ENCODE measurements at regions not wholly inside any gene's neighbourhood (a gene's known extent, or its start where the extent isn't known, plus 50 kb on each side); places are given as distances from the start of the nearest gene placed in this dataset.
"Not testable (repeated sequence)": the region's sequence is repeated elsewhere in the genome, so short reads cannot be mapped to it uniquely, and the experiment has no call there.

DNA sequence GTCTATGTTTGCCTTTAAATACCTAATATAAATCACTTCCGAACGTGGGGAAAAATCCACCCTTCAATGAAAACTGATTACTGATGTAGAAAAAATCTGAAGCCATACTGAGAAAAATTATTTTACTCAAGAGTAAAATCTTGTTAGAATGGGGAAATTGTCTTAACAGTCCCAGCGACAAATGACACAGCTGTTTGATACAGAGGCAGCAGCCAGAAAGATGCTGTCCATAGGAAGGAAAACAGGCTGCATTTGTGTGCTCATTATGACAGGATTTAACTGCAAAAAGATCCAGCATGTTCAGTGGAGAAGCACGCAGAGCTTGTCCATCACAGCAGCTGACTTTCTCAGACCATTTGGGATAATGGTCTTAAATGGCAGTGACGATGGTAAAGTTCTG, 443.0 kb downstream of the TFAP2B start:
- no peak for DNase-seq

- peak; percentile 43 for DNase-seq
Measured at GRCh38 chr6:51265426-51265825, 446.8 kb downstream of the TFAP2B start.

DNA sequence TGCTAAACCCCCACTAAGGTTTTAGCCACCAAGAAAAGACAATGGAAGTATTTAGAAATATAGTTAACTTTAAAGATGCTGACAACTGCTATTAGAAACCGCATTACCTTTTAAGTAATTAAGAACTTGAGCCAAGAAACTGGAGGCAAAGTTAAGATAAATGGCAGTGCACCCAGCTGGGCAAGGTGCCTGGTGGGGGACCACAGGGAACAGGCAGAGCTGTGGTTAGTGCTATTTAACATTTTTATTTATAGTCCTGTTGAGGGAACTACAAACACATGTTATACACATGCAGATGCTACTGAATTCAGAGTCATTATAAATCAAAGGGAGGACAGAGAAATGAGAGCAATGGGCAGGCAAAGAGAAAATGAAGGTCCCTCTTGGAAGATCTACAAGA, 447.9 kb downstream of the TFAP2B start:
- DNase-seq, result no peak

- DNase-seq, result no peak
Measured at GRCh38 chr6:51268666-51269065, 450.0 kb downstream of the TFAP2B start.

- no peak for DNase-seq
Measured at GRCh38 chr6:51269876-51270275, 451.2 kb downstream of the TFAP2B start.

GRCh38 chr6:51271615-51272014, 452.9 kb downstream of the TFAP2B start:
- DNase-seq, result no peak

- peak; percentile 37 for DNase-seq
Measured at GRCh38 chr6:51273228-51273961, 454.7 kb downstream of the TFAP2B start.

- DNase-seq, result no peak
Measured at GRCh38 chr6:51277474-51277873, 458.8 kb downstream of the TFAP2B start.

DNA sequence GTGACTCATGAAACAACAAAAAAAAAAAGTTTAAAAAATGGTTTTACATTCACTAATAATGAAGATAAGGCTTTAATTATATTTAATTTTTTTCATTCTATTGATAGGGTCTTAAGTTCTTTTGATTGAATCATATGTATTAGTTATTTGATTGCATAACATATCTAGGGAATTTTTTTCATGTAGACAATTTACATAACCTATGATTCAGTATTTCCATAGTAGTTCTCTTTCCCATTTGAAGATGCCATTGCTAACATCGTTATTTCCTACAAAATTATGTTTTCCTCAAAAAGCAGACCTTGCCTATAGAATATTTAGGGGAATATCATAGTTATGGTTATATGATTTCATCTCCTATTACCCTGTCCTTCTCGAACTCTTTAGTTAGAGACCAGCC, 463.4 kb downstream of the TFAP2B start:
- no peak for DNase-seq

DNA sequence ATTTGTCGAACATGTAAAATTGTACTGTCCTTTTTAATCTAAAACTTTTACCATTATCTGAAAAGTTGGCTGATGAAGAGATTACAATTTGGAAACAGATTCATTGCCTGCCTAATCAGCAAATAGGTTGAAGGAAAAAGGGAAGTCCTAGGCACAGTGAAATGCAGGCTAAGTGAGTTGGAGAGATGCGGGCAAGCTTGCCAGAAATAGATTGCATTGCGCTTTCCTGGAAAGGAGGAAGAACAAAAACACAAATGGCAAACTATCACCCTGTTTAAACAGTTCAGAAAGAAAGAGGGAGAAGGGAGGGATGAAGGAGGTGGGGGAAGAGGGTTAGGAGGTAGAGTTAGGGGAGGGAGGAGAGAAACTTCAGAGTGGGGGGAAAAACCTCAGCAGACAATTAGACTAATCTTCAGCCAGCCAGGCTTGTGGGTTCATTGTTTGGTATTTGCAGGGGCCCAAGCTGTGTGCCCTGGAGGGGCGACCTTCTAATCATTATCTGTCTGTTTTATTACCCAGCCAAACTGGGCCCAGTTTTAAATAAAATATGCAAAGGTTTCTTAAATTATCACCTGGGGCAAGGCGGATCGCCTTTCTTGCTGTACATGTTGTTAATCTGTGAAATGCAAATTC, 465.2 kb downstream of the TFAP2B start:
- DNase-seq, result peak; percentile 87

DNA sequence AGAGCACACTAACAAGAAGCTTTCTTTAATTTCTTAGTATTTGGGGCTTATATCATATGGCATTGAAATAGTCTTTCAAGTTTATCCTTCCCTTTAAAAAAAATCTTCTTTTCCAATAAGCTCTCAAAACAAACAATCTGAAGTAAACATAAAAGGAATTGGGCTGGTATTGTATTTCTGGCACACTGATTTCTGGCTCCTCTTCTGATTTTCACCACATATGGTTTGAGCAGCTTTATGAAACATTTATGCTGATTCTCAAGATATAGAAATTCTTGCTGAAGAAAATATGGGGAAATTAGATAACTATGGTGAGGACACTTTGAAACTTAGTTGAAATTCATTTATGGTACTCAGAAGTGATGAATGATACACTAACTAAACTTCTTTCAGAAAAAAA, 467.2 kb downstream of the TFAP2B start:
- no peak for DNase-seq

DNA sequence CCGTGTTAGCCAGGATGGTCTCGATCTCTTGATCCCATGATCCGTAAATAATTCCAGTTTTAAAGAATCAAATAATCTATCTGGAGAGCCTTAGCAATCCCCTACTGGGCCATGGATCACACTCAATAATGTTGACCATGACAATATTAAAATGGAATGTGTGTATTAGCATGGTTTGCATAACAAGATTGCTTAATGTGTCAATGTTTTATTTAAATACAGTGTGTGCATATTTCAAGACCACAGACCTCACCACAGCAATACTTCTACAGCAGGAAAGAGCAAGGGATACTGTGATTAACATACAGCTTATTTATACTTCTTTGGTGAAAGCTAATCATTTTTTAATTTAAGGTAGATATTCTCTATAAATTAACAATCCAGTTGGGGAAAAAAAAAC, 470.4 kb downstream of the TFAP2B start:
- no peak for DNase-seq

DNA sequence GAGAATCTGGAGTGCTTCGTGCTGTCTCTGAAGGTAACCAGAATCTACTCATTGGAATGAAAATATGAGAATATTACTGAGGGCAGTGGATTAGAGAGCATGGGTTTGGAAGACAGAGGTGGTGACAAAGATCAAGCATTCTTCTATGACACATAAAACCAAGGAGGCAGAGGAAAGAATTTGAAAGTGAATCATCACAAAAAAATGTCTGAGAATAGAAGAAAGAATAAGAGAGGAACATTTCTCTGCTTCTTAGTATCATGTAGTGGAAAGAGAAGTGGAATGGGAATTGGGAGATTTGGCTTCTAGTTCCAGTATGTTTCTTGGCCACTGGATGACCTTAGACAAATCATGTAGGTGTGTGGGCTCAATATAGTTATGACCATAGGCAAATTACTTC, 474.0 kb downstream of the TFAP2B start:
- no peak for DNase-seq

DNA sequence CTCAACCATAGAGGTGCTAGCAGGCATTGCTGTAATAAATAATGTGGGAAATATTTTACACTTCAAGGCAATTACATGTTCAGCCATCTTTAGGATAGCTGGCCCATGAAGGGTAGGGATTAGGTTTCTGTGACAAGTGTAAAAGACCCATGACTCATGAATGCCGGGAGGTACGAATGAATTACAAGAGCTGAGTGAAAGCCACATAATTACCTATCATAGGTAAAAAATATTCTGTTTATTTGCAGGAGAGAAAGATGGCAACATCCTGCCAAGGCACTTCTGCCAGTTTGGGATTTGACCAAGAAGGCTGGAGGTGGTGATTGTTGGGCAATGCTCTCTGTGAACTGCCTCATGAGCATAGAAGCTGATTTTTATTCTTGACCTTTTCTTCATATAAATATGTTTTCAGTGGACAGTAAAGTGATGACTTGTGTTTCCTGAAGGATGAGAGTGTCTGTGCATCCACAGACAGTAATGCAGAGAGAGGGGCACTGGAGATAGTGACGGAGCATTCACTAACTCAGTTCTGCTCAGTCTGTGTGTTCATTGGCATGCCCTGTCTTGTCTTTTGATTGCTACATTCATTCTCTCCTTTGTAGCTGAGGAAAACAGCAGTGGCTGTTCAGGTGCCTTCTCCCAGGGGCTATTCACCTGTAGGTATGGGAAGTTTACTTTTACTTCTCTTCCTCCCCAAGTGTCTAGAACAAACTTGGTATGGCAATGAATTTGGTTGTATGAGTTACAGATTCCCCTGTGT, 481.1 kb downstream of the TFAP2B start:
- peak; percentile 39 for DNase-seq

DNA sequence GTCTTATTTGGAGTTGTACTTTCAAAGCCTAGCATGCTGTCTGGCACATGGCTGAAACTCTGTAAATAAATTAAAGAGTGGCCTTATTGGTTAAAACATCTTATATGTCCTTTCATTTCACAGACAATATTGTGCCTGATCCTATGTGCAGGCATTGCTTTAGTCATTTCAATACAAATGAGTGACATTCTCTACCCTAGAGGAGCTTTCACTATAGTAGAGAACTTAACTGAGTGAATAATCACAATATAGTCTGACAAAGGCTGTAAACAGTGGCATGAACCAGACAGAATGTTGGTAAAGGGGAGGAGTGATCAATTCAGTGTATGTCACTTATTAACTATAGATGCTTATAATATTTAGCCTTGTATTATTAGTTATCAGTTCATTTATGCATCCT, 481.8 kb downstream of the TFAP2B start:
- DNase-seq, result peak; percentile 37

DNA sequence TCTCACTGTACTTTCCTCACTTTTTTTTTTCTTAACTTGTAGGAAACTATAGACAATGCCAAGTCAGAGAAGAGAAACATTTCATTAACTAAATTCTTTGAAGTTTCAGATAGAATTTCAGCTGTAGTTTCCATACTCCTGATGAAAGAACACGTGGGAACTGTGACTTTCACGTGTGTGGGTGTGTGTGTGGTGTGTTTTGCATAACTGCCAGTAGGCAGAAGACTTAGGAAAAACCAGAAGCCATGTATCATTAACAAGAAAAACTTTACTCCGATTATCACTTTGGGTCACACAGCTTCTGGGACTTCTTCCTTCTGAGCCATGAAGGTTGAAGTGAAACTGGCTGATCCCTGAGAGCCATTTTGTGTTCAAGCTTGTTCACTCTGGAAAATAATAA, 483.3 kb downstream of the TFAP2B start:
- DNase-seq, result peak; percentile 59

DNA sequence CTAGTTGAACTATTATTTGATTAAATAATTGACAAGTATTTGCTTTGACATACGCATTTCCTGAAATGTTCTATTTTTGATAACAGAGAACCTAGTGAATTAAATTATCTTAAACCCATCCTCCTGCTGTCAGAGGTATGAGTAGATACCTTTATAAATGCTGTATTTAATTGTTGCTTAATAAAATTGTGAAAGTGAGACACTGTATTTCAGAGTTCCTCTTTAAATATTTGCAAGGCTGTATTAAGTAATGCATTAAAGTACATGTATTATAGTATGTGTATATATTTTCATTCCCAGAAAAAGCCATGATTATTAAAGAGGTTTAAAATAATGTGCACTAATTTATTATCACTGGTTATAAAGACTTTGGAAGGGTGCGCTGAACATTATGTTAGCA, 483.8 kb downstream of the TFAP2B start:
- no peak for DNase-seq

- DNase-seq, result peak; percentile 44
Measured at GRCh38 chr6:51303338-51303737, 484.7 kb downstream of the TFAP2B start.

DNA sequence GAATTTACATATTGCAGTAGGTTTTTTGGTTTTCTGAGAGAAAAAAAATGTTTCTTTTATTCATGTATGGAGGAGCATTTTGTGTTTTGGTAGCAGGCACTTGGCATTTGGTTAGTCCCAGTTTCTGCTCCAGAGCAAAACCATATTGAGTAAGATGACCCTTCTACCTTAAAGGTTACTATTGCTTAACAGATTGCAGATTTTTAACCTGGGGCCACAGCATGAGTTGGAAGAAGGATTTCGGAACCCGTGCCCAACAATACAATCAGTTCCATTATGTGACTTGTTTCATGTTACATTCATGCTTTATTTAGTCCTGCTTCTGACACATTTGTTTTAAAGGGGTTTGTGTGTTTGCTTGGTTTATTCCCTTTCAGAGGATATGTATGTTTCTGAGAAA, 496.3 kb downstream of the TFAP2B start:
- DNase-seq, result no peak

DNA sequence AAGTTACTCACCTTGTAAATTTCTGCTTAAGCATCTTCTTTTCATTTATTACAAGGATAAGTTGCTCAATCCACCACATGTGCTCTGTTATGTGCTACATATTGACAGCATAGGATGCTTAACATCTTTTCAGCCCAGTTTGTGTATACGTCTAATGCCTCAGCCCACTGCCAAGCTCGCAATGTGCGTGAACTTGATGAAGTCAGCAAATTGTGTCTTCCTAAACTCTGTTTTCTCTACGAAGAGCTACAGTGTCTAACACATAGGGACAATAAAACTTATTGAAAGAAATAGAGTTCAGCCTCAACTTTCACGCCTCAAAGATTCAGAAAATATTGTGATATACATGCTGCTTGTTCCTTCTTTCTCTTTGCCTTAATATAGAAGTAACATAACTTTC, 500.0 kb downstream of the TFAP2B start:
- no peak for DNase-seq

DNA sequence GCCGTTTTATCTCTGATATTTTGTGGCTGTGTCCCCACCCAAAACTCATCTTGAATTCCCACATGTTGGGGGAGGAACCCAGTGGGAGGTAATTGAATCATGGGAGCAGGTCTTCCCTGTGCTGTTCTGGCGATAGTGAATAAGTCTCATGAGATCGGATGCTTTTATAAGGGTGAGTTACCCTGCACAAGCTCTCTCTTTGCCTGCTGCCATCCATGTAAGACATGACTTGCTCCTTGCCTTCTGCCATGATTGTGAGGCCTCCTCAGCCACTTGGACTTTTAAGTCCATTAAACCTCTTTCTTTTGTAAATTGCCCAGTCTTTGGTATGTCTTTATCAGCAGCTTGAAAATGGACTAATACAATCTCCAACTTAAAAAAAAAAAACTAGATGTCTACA, 502.8 kb downstream of the TFAP2B start:
- DNase-seq, result not testable (repeated sequence)

GRCh38 chr6:51322505-51322904, 503.8 kb downstream of the TFAP2B start:
- DNase-seq, result no peak

DNA sequence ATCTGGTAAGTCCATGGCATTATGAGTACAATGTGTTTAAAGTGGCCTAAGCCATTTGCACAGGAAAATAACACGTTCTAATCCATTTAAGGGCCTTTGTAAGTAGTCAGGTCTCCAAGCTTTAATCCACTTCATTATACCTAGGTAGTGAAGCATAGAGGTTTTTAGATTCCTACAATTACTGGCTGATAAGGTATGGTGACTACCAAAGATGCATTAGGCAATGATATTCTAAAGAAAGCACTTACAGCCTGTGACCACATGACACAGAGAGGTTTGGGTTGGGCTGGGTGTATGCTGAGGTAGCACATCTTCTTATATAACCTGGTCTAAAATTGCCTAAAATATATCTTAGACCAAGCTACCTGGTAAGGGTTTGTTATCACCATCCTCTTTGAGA, 504.4 kb downstream of the TFAP2B start:
- no peak for DNase-seq

DNA sequence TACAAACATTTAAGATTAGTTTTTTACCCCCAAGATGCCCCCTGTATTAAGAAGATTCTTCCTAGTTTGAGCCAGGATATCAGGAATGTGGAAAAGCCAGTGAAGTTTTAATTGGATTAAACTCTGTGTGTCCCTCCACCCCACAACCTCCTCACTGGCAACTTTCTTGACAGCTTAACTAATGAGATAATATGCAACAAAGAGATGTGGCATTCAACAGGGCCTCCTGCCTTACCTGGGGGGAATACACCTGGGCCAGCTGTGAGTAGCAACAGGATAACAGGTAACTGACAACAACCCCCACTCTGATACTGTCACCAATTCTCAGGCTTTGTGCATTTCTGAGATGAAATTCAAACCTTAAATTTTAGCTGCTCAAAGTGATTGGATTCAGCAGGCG, 512.3 kb downstream of the TFAP2B start:
- no peak for DNase-seq
